NCI-H524 (cell line): ENCODE measurements at regions not wholly inside any gene's neighbourhood (a gene's known extent, or its start where the extent isn't known, plus 50 kb on each side); places are given as distances from the start of the nearest gene placed in this dataset.

Experiments
- DNase-seq, 2 experiments: peaks; one replicate each; lab custom pipeline; 2025; lab: John Stamatoyannopoulos, UW

DNA sequence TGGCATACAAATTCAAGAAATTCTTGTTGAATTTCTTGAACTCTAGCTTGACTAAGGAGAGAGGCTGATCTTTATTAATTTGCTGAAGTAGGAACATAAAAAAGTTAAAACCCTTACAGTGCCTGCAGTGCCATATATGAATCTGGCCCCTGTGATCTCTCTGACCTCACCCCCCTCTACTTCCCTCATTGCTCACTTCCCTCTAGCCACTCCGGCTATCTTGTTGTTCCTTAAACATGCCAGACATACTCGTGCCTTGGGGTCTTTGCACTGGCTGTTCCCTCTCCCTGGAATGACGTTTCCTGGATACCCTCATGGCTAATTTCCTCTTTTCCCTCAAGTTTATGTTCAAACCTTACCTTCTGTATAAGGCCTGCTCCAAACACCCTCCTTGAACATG, 246.3 kb upstream of the SIX2 start:
- no peak for DNase-seq

DNA sequence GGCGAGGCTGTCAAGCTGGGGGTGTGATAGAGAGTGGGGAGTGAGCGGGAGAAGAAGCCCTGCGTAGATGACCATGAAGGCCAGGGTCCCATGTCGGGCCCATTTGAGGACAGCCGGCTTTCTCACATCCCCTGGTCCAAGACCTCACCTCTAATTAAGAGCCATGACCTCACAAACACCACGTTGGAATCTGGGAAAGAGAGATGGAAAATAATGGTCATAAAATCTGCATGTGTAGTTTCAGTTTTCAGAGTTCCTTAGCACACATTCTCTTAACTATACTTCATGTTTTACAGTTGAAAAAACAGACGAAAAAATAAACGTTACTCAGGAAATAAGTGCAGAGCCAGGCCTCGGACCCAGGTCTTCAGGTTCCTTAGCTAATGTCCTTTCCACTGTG, 244.8 kb upstream of the SIX2 start:
- DNase-seq = no peak

GRCh38 chr2:45253151-45253550, 243.9 kb upstream of the SIX2 start:
- DNase-seq = no peak

- DNase-seq = no peak
Observed at GRCh38 chr2:45250176-45250575, 240.9 kb upstream of the SIX2 start.

DNA sequence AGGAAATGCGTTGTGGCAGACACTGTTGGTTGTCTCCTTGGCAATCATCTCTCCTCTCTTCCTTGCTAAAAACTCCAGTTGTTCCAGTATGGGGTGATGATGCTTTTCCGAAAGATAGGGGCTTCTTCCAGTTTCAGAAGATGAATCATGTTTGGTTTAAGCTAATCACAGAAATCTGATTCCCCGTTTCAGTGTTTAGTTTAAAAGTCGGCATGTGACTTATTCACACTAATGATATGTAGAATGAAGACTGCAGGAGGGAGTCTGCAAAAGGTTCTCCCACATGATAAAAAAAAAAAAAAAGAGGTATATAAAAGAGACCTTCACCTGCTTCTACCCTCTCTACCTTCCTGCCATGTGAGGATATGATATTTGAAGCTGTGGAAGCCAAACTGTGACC, 239.0 kb upstream of the SIX2 start:
- no peak for DNase-seq

- DNase-seq = no peak
Observed at GRCh38 chr2:45244928-45245327, 235.7 kb upstream of the SIX2 start.

GRCh38 chr2:45242161-45242741, 233.0 kb upstream of the SIX2 start:
- peak; percentile 33 to 81 for DNase-seq

- DNase-seq = no peak
Observed at GRCh38 chr2:45241061-45241561, 231.9 kb upstream of the SIX2 start.

GRCh38 chr2:45237850-45238542, 228.7 kb upstream of the SIX2 start:
- DNase-seq = no peak

DNA sequence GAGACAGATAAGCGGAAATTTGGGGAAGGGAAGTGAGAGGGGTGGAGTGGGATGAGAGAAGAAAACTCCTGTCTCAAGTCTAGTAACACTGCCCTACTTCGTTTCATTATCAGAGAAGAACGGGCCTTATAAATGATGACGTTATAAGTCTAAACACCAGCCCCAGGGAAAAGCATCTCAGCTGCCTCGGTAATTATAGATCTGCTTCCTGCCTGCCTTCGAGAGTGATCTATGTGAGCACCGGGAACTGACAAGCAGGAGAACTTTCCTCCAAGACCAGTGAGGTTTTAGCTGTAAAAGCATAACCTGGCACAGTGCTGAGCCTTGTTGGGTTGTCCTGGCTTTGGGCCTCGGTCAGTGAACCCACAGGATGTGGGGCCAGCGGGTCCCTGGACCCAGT, 227.9 kb upstream of the SIX2 start:
- DNase-seq = no peak

DNA sequence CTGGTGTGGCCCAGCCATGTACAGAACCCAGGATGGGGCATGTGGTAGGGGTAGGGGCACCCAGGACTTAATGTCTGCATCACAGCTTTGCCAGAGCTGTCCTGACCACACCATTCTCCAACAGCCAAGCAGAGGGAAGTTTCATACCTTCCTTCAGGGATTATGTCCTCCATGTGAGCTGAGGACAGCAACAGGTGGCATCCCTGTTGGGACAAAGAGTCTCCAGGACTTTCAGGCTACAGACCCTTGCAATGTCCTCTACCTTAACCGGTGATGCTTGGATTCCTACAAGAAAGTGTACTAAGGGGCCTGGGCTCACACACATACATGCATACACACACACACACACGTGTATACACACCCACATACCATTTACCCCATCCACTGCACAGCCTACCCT, 227.0 kb upstream of the SIX2 start:
- DNase-seq = no peak

DNA sequence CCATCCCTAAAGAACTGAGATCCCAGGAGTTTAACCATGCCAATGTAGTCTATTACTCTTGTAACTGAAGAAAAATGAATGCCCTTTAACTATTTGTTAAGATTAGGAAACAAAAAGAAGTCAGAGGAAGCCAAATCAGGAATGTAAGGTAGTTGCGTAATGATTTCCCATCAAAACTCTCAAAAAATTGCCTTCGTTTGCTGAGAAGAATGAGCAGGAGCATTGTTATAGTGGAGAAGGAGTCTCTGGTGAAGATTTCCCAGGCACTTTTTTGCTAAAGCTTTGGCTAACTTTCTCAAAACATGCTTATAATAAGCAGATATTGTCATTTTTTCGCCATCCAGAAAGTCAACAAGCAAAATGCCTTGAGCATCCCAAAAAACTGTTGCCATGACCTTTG, 224.0 kb upstream of the SIX2 start:
- DNase-seq = no peak

DNA sequence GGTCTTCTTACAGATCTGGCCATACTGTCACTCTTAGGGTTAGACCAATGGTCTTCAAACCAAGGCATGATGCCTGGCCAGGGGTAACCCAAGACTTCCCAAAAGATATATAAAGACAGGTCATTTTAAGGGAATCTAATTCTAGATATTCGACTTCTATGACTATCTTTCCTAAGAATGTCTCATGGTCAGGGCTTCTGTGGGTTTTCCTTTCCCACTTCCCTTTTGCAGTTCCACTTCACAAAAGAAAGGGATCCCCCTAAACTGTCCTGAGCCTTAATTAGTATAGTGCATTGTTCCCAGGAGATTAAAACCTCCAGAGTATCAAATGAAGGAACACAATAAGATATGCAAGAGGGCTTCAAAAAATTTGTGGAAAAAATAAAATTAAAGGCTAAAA, 223.6 kb upstream of the SIX2 start:
- no peak for DNase-seq

DNA sequence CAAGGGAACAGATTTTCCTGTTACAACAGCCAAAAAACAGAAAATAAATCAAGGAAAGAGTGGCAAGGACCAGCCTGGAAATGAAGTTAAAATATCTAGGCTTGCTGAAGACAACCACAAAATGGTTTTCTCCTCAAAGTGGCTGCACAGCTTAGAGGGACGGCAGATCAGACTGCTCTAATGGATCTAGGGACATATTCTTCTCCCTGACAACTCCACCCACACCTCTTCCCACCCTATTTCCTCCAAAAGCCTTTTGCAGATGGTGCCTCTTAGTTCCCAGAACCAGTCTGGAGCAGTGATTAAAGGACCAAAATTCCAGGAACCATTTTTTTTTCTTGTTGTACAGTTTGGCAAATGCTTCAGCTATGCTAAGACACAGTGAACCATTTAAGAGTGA, 220.2 kb upstream of the SIX2 start:
- DNase-seq = no peak

DNA sequence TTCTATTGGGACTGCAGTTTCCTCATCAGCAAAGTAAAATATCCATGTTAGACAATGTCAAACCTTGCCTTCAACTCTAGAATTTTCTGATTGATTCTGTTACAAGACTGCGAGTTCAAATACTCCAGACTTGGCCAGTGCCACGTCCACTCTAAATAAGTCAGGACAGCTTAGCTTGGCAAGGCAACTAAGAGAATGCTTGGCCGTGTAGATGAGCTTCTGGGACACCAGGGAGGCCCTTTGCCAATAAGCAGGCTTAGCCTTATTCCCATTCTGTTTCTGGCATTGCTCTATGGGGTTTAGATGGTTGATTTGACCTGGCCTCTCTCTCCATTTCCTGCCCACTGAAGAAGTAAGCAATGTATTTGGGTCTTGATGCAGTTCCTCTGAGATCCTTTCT, 218.1 kb upstream of the SIX2 start:
- no peak for DNase-seq

- DNase-seq = no peak
Observed at GRCh38 chr2:45224993-45225380, 215.7 kb upstream of the SIX2 start.

- DNase-seq = no peak
Observed at GRCh38 chr2:45224321-45224992, 215.2 kb upstream of the SIX2 start.

- no peak for DNase-seq
Observed at GRCh38 chr2:45223531-45223930, 214.3 kb upstream of the SIX2 start.

DNA sequence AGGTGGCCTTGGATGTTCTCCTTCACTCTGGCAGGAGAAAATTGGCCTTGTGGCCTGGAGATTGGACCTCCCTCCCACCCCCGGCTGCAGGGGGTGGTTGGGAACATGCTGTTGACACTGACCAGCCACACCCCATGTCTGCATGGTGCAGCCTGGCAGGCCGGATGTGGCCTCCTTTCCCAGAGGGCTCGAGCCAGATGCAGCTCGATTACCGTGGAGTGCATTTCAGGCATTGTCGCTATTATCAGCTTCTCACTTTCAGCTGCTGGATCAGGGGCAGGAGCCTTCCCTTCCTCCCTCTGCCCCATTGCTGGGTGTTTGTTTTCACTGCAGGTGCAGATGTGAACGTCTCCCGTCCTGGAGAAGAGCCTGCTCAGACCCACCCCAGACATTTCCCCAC, 211.0 kb upstream of the SIX2 start:
- no peak for DNase-seq

DNA sequence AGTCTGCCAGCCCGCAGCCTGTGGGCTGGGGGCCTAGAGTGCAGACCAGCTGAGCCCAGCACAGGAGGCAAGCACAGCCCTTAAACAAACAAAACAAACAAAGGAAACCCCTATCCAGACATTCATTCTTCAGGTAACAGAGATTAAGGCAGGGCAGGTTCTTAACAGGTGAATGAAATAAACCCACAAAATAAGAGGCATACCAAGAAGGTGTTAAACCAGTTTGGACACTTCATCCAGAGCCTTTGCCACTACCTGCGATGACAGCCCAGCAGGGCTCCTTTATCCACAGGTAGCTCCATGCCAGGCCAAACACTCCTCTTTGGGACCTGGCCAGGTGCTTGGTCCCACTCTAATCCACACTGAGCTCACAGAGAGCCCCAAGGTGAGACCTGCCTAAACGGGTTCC, 209.7 kb upstream of the SIX2 start:
- DNase-seq = no peak

- DNase-seq = no peak
Observed at GRCh38 chr2:45218297-45218696, 209.0 kb upstream of the SIX2 start.

GRCh38 chr2:45216118-45216517, 206.9 kb upstream of the SIX2 start:
- DNase-seq = no peak

DNA sequence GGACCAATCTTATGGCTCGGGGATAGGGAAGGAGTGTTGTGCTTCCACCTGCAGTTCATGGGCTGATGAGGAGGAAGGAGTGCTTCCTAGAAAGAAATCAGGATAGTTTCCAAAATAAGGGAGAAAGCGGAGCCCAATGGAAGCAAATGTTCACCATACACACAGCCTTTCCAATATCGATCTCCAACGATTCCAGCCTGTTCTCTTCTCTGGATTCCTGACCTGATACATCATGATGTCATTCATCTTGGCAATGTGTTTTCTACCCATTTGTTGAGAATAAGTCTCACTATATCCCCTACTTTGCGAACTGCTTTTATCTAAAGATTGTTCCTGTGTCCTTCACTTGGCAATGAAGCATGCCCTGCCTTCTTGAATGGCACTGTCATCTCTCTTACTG, 205.3 kb upstream of the SIX2 start:
- DNase-seq = no peak
